Stimulated activated CD4-positive, alpha-beta T cell treated with anti-CD3 and anti-CD28 coated beads, Interleukin-12 subunit alpha, Interleukin-12 subunit beta, amount 100 ng/mL, for 4 hours (primary cell): ENCODE measurements at regions not wholly inside any gene's neighbourhood (a gene's known extent, or its start where the extent isn't known, plus 50 kb on each side); places are given as distances from the start of the nearest gene placed in this dataset.

Source experiments
- DNase-seq: peaks from one replicate; pipeline ENCODE4 v3.0.0-alpha.2; 2020

DNA sequence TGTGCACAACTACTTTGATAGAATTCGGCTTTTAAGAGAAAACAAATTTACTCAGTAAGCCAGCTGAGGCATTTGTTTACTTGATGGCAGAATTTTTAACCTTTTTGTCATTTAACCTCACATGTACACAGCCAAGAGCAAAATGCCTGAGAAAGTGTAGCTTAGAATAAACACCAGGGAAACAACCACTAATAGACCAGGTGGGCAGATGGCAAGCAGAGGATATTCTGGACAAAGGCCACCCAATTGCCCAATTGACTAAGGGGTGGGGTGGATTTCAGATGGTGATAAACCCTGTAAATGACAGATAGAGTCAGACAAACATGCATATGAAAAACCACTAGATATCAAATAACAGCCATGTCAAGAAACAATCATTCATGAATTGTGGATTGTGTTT lies 190.7 kb upstream of the FBXL4 start:
- no peak for DNase-seq

DNA sequence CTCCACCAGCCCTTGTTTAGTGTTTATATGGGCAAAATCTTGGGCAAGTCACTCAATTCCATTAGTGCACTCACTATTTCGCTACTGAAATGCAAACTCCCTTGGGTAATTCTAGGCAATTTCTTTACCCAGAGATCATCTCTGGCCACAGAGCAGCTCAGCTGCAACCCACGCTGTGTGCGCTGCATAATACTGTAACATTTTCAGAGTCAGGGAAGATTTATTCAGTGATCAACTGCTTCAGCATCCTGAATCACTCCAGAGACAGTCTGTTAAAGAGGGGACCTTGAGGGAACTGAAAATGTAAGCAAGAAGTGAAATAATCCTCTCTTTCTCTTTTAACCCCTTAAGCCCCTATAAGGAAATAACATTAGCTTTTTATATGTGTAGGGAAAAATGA lies 189.6 kb upstream of the FBXL4 start:
- no peak for DNase-seq

DNA sequence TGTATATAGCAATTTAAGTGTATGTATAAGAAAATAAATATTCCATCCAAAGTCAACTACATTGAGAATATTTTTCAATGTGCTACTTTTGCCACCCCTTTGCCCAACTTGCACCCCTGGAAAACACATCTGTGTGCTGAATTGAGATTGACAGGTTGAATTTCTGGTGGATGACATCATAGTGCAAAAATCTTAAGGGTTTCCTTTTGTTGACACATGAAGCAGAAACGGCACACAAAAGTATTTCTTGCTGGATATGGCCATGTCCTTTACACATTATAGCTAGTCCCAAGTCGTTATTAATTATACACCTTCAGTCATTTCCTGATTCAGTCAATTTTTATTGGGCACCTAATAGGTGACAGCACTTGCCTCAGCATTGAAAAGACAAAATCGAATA lies 188.7 kb upstream of the FBXL4 start:
- no peak for DNase-seq

DNA sequence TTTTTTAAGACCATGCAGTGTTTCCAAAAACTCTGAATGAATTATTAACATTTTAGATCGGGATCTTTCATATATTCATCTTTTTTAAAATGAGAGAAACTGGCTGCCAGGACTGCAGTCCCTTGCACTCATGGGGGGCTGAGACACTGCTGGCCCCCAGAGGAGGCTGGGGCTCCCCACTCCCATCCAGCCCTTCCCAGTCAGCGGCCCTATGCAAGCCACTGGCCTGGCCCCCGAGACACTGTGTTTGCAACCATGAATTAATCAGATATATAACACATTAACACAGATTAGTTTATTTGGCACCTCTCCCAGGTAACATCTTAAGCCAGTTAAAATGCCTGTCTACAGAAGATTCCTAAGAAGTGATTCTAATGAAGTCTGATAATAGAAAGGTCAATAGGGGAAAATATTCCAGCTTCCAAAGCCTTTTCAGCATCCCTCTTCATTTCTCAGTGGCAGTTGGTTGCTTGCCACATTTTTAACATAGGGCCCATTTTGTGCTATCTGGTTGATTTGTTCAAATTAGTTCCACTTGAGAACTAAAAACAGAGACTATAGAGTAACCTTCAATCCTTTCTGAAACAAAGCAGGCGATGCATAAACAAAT lies 184.4 kb upstream of the FBXL4 start:
- no peak for DNase-seq

DNA sequence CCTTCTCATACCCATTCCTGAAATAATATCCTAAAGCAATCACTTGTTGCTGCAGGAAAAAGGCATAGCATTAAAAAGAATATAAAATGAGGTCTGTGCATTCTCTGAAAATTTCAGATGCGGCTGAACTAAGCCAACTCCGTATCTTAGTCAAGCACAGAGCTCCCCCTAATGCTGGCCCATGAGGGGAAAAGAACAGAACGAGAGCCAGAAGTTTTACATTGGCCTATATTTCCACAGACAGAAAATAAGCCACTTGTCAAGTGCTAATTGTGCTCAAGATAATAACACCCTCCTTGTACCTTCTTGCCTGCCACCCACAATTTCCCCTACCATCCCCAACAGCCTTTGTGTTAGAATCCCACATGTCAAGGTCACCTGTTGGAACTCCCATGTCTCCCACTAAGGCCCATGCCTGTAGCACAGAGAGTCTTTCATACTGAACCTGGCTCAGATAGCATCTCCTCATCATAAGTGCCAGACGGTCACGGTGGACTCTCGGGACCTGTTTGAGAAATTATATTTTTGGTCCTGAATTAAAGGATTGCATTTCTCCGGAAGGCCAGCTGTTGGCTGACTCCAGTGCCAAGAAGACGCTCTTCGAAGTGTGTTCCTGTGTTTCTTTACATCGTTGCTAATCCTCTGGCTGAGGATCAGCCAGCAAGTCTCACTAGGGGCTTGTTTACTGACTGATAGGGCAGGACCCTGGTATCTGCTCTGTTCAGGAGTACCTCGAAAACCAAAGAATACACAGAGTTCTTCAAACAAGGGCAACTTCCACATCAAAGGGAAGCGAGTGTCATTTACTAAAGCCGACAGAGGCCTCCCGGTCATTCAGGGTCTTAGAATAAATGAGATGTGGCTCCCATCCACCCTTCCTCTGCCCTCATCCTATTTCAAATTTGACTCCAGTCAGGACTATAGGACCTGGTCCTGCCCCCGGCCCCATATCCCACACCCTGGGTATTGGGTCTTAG lies 183.4 kb upstream of the FBXL4 start:
- DNase-seq = no peak

DNA sequence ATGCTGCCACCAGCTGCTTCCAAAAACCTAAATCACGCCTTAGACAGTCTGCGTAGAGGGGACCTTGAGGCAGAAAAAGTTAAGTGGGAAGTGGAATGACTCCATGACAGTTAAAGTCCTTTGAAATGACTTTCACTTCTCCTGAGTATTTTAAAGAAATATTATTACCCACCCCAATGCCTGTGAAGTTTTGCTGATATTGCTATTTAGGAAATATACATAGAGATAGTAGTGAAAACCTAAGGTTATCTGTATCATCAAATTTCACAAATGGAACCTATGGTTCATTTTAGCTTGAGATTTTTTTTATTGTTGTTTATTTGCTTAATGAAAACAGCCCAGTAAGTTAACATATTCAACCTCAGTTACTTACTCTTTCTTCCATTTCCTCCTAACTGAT lies 182.1 kb upstream of the FBXL4 start:
- DNase-seq = no peak

DNA sequence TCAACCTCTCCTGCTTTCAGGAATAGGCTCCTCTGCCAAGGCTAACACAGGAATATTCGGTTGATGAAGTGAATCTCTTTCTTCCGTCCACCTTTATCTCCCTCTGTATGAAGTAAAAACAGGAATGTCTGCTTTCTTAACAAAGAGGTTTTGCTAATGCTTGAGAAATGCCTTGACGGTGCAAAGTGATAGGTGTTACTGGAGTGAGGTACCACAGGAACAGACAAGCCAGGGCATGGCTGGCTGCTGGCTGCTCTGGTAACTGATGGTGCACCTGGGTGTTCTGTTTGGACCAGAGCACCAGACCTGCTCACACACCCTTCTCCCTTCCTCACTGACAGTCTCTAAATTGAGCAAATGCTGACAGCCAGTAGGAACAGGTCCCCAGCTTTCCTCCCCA lies 174.0 kb upstream of the FBXL4 start:
- no peak for DNase-seq

DNA sequence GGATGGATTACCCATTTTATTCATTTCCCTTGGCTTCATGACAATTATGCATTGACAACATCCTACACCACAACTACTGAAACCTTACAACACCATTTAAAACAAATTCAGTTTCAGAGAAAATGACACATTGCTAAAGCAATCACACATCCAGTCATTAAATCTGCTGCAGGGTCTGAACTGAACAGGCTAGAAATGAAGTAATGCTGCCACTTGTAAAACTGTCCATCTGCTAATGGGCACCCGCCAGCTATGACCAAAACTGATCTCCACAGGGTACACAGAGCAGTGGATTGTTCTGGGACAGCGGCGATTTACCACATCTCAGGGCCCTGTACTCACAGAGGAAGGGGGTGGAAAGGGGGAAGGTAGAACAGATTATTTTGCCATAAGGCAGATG lies 172.9 kb upstream of the FBXL4 start:
- no peak for DNase-seq

DNA sequence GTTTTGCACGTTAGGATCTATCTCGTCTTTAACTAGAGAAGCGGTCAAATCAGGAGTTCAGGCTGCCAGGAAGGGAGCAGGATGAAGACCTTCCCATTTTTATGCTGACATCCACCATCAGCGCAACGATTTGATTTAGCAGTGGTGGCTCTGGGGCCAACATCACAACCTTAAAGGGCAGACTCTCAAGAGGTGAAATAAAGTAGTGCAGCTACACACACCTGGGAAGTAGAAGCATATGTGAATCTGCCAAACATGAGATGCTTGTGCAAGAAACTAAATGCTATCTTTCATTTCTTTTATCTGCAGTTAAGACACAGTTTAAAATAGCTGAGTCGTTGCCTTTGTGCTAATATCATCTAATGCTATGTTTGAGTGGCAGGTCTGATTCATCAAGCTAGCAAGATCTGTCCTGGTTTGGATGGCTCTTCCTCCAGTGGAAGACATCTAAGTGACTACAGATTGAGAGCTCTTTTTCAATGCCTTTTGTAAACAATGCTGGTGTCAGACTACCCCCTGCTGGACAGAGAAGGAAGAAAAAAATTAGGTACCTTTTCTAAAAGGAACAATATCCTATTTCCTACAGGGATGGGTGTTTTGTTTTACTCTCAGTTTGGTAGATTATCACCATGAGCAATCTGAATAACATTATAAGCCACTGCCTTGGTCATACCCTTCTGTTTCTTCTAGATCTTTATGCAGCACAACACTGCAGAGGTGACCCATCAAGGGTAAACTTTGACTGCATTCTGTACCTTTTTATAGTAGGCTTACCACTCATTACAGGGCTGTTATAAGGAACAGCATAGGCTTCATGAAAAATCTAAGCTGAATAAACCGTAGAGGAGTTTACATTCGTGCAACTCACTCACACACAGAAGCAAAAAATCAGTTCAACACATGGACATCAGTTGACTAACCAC lies 171.6 kb upstream of the FBXL4 start:
- DNase-seq = no peak

DNA sequence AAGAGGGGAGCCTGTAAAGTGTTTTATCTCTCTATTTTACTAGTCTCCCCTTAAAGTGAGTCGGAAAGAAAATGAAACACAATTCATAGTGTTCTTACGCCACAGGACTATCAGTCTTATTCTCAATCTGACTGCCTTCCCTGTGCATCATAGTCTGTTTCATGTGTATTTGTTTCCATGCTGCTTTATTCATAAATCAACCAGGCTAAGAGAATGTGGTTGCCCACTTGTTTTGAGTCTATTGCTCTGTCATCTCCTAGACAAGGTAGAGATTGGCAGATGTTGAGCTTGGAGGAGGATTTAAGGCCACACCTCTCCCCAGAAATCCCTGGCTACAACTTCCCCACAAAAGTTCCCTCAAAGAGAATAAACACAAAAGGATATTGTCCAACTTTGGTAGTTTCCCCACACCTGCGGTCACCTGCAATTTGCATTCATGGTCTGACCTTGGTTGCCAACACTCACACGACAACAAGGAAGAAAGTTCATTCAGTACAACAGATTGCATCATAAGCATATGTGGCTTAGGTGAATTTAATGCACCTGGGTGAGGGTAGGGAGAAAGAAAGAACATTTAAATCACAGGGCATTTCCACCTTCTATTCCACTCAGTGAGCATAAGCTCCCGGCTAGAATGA lies 167.1 kb upstream of the FBXL4 start:
- DNase-seq = no peak

DNA sequence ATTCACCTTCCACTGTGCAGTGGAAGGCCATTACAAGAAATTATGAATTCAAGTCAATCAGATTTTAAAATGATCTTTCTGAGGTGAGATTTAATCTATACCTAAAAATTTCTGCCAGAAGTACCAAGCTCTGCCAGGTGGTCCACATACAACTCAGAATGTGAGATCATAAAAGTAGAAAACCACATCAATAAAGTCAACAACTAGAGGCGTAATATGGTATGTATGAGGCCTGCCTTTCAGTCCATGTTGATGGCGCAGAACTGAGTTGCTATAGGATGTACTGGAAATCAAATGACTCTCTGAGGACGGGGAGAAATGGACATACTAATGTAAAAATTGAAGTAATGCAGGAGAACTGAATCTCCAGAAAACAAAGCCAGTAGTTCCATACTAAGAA lies 163.8 kb upstream of the FBXL4 start:
- DNase-seq = no peak

DNA sequence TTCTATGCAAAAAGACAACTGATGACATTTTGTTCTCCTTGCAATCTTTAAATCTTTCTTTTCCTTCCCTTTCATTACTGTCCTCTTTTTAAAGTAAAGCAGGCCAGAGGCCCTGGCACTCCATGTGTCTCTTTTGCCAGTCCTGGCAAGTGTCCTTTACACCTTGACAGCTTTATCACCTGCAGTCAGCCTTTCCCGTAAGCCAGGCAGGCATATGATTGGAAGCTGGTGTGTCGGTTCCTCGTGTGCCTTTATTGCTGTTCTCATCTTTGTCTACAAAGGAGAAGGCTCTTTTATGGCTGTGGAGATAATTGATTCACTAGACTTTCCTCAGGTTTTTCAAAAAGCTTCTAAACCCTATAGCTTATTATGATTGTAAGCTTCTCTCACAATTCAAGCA lies 162.3 kb upstream of the FBXL4 start:
- DNase-seq = no peak

DNA sequence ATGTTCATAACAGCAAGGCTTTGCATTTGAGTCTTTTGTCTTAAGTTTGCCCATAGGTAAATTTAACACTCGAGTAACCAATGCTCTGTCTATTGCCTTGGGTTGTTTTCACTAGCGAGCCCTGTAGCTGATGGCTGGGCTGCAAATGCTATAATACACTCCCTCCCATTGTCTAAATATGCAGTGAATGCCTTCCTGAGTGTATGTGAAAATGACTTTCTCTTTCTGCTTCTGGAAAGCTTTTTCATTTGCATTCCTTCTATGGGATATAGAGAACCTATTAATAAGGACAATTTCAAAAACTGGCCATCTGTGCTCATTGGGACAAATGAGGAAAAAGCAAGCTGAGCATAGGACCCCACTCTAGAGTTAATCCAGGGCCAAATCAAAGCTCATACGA lies 156.5 kb upstream of the FBXL4 start:
- DNase-seq = no peak

DNA sequence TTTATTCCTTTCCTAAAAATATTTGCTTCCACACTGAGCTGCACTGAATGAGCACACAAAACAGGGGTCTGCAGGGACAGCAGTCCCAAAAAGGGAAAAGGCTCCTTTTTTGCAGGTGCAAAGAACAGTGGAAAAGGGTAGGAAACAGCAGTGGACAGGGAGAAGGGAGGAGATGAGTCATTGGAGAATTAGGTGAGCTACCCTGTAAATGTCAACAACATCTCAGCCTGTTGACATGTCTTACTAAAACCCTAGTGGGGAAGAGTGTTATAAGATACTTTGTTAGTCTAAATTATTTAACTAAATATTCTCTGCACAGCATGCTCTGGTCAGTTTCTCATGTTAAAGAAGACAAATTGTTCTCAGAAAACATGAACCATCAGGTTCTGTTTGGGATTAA lies 151.5 kb upstream of the FBXL4 start:
- DNase-seq = no peak

DNA sequence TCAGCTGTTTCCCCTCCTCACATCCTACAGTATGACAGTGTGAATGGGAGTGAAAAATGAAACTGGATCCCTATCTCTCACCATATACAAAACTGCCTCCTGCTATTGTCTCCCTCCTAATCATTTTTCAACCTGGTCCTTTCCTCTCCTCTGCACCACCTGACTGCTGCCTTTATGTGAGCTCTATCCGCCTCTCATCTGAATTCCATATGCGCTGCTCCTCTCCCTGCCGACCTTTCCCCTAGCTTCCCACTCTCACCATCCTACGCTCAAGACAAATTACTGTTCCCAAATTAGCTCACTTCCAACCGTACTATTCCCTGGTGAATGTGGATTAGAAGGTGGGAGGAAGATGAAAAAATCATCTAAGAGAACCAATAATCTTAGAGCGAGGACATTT lies 148.4 kb upstream of the FBXL4 start:
- DNase-seq = no peak

DNA sequence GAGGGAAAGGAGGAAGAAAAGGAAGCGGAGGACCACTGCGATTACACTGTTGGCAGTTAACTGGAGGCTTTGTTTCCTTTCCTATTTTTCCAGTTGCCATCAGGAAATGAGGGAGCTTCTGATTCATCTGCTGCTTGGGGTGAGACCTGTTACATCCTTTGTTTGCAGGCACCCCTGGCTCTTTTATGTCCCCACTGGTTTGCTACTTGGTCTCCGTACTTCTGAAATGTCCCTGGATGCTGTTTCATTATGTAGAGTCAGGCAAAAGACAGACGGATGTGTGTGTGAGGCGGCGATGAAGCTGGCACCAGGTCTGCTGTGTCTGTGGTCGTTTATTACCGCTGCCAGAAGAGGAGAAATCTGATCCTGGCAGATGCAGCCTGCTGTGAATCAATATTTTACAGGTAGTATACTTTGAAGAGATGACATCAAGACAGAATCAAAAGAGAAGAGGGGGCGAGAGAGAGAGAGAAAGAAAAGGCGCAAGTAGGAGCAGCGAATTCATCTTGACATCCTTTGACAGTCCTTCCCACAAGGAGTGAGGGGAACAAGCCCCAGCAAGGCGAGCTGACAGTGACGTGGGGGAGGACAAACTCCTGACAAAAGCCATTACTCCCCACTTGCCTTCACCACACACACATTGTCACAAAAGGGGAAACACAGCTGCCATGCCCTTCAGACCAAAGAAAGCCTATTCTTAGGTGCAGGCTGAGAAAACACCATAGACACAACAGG lies 145.9 kb upstream of the FBXL4 start:
- no peak for DNase-seq

DNA sequence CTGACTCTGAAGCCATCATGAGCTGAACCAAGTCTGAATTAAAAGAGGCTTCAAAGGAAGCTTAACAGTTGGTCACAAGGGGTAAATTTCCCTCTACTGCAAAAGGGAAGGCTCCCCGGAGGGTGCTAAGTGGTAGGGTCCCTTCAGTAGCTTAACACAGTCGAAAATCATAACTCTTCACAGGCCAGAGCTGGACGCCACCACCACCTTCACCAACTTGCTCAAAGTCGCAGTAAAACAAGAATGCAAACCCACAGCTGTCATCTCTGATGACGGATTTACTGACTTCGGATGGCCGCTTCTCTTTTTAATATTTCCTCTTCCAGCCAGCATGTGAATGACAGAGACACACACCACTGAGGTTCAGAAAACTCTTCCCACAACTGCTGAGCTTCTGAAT lies 144.7 kb upstream of the FBXL4 start:
- no peak for DNase-seq

DNA sequence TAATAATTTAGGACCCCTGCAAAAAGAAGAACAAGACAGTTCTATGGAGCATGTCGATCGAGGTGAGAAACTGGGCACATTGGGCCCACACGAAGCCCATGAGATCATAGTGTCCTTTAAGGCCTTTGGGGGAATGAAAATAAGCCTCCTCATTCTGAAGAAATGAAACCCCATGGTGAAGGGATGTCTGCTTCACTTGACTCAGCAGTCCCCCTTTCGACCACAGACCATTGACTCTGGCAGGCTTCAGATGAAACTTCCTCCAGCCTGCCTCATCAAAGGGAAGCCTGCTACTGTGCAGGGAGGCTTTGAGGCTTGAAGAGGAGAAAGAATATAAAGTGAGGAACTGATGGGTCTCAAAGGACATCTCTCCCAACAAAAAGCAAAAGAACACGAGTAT lies 144.2 kb upstream of the FBXL4 start:
- DNase-seq = no peak

DNA sequence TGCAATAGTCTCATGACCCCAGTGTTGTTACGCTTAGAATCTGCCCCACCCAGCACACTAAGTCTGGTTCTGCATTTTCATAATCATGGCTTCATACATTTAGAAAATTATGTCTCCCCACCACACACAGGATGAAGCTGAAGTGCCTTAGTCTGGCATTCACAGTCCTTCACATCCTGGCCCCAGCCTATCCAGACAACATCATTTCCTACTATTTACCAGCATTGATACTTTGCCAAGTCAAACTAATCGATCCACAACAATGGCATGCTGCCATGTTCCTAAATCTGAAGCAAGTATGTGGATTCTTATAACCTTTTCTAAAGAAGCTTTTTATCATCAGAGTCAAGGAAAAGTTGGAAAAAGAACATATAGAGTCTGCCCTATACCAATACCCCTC lies 132.4 kb upstream of the FBXL4 start:
- DNase-seq = no peak

DNA sequence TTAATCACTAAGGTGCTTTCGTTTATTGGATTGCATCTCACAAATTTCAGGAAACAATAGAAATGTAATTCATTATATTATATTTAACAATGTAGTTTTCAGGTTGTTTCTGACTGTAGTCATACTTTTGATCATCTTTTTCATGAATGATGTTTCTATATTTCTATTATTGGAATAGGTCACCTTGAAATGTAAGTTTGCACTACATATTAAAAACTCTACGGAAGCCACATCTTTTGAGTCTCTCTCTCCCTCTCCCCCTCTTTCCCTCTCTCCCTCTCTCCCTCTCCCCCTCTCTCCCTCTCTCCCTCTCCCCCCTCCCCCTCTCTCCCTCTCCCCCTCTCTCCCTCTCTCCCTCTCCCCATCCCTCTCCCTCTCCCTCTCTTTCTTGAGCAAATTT lies 131.3 kb upstream of the FBXL4 start:
- DNase-seq = no peak

DNA sequence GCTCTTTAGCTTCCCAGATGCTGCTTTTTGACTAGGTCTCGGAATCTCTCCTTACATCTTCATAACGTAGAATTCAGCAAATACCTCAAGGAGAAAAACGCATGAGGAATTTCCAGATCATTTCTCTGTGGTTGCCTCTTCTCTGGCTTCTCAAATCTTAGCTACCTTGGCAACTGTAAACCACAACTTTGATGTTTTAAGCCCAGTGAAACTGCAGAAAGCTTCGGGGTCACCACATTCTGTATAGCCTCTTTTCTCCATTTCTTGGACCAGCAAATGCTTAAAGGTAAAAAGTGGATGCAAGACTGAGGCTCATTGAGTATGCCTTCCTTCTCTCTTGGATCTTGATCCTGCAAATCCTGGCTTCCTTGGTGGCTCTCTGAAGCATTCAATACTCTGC lies 125.5 kb upstream of the FBXL4 start:
- DNase-seq = no peak

DNA sequence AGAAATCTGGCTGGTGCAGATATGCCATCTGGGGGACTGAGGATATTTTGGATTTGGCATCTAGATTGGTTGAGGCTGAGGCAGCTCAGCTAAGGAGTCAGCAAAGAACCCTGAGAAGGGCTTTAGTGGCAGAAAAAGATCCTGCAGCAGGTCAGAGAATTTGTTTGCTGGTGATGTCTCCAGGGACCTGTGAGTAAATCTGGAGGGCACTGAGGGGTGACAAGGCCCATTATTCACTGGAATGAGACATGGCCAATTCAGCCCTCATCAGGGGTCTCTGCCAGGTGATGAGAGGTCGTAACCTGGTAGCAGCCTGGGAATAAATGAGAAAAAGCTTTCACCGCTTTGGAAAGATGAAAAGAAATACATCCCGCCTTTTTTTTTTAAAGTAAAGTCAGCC lies 118.3 kb upstream of the FBXL4 start:
- no peak for DNase-seq
